IMR-90 (cell line): ENCODE measurements at regions not wholly inside any gene's neighbourhood (a gene's known extent, or its start where the extent isn't known, plus 50 kb on each side); places are given as distances from the start of the nearest gene placed in this dataset.

ENCODE experiments used
- ATAC-seq: fragments of 200-7000 bp; cut with Tn5 transposase; 2 replicates; pipeline ENCODE4 v1.9.1; 2020; ENCODE audit warnings: low read depth, mild to moderate bottlenecking, moderate library complexity
- BruUV-seq: library from RNA; stranded (reverse); fragments of 400-500 nt; replicated peaks from 2 replicates; lab custom pipeline; 2021; lab: Mats Ljungman, UMichigan
- CTCF ChIA-PET: fragments of 300-600 bp; formaldehyde crosslinking; extraction: SDS; loops from one replicate; lab custom pipeline; 2021; ENCODE audit warnings: antibody characterized with exemption; lab: Yijun Ruan, JAX
- POLR2A ChIA-PET: fragments of 300-600 bp; sonication (Branson Sonifier 250); formaldehyde crosslinking; loops from one replicate; lab custom pipeline; 2022; ENCODE audit warnings: antibody characterized with exemption; ENCODE audit not compliant: unreplicated experiment; lab: Charles Lee
- DNase-seq: peaks from one replicate; pipeline ENCODE4 v3.0.0; 2013
- H2AFZ ChIP-seq: replicated peaks from 2 replicates; pipeline ENCODE3; 2013; ENCODE audit warnings: low read length, mild to moderate bottlenecking; ENCODE audit not compliant: poor library complexity
- H2AK5ac ChIP-seq: 2 replicates; pipeline ENCODE4 v1.6.1; 2013; ENCODE audit warnings: low read depth, low read length, inconsistent platforms
- H2AK9ac ChIP-seq: replicated peaks from 2 replicates; pipeline ENCODE3; 2013; ENCODE audit warnings: mild to moderate bottlenecking, low read depth, low read length, moderate library complexity; ENCODE audit not compliant: poor library complexity
- H2BK120ac ChIP-seq: 2 replicates; pipeline ENCODE4 v1.6.1; 2013; ENCODE audit warnings: low read depth, low read length, inconsistent platforms
- H2BK15ac ChIP-seq: 3 replicates; pipeline ENCODE4 v1.6.1; 2013; ENCODE audit warnings: low read depth, low read length, inconsistent platforms
- H2BK20ac ChIP-seq: 2 replicates; pipeline ENCODE4 v1.6.1; 2013; ENCODE audit warnings: low read depth, mild to moderate bottlenecking, inconsistent platforms, low read length, moderate library complexity
- H2BK5ac ChIP-seq: 2 replicates; pipeline ENCODE4 v1.6.1; 2013; ENCODE audit warnings: mild to moderate bottlenecking, low read depth, low read length, inconsistent platforms; ENCODE audit not compliant: poor library complexity, severe bottlenecking
- H3K14ac ChIP-seq: replicated peaks from 2 replicates; pipeline ENCODE4 v1.6.1; 2013; ENCODE audit warnings: low read depth, low read length, inconsistent platforms
- H3K18ac ChIP-seq: 2 replicates; pipeline ENCODE4 v1.6.1; 2013; ENCODE audit warnings: low read depth, low read length, control low read depth
- H3K23ac ChIP-seq: 2 replicates; pipeline ENCODE4 v1.6.1; 2013; ENCODE audit warnings: low read depth, low read length, inconsistent platforms
- H3K27ac ChIP-seq: 2 replicates; pipeline ENCODE4 v1.5.1; 2013; ENCODE audit warnings: mild to moderate bottlenecking, control low read depth, low read length; ENCODE audit not compliant: insufficient read depth
- H3K27me3 ChIP-seq: 2 replicates; pipeline ENCODE4 v1.6.1; 2013; ENCODE audit warnings: low read length; ENCODE audit not compliant: control insufficient read depth, insufficient read depth
- H3K36me3 ChIP-seq: 2 replicates; pipeline ENCODE4 v1.6.1; 2013; ENCODE audit warnings: low read length, mixed read lengths; ENCODE audit not compliant: control insufficient read depth, insufficient read depth
- H3K4ac ChIP-seq: 2 replicates; pipeline ENCODE4 v1.6.1; 2013; ENCODE audit warnings: low read depth, low read length, inconsistent platforms
- H3K4me1 ChIP-seq: 2 replicates; pipeline ENCODE4 v1.6.1; 2013; ENCODE audit warnings: low read length, mixed read lengths; ENCODE audit not compliant: control insufficient read depth, insufficient read depth
- H3K4me2 ChIP-seq: 2 replicates; pipeline ENCODE4 v1.6.1; 2013; ENCODE audit warnings: low read depth, mild to moderate bottlenecking, control low read depth, low read length, moderate library complexity
- H3K4me3 ChIP-seq: 2 replicates; pipeline ENCODE4 v1.5.1; 2013; ENCODE audit warnings: low read depth, mild to moderate bottlenecking, control low read depth, low read length, moderate library complexity; ENCODE audit not compliant: insufficient read depth
- H3K56ac ChIP-seq: 2 replicates; pipeline ENCODE4 v1.6.1; 2013; ENCODE audit warnings: low read length, inconsistent platforms; ENCODE audit not compliant: insufficient read depth; ENCODE audit errors: extremely low read depth
- H3K79me1 ChIP-seq, 2 experiments: 2 replicates each; pipeline ENCODE4 v1.6.1; 2013; ENCODE audit warnings: low read length in 2 of 2, inconsistent platforms in 1 of 2, low read depth in 1 of 2
- H3K9ac ChIP-seq: 2 replicates; pipeline ENCODE4 v1.6.1; 2013; ENCODE audit warnings: low read depth, low read length, control low read depth
- H3K9me1 ChIP-seq: 2 replicates; pipeline ENCODE4 v1.6.1; 2013; ENCODE audit warnings: low read length, inconsistent platforms; ENCODE audit not compliant: insufficient read depth
- H3K9me3 ChIP-seq: 2 replicates; pipeline ENCODE4 v1.6.1; 2013; ENCODE audit warnings: low read length; ENCODE audit not compliant: control insufficient read depth, insufficient read depth
- H4K20me1 ChIP-seq: 2 replicates; pipeline ENCODE4 v1.6.1; 2013; ENCODE audit warnings: low read length, inconsistent platforms; ENCODE audit not compliant: insufficient read depth
- H4K5ac ChIP-seq: 2 replicates; pipeline ENCODE4 v1.6.1; 2013; ENCODE audit warnings: mild to moderate bottlenecking, low read depth, low read length, control low read depth
- H4K8ac ChIP-seq, 2 experiments: 2 replicates each; pipeline ENCODE4 v1.6.1; 2013; ENCODE audit warnings: low read depth in 2 of 2, low read length in 2 of 2, control low read depth in 1 of 2, inconsistent platforms in 1 of 2
- H4K91ac ChIP-seq: 2 replicates; pipeline ENCODE4 v1.6.1; 2013; ENCODE audit warnings: low read depth, low read length, inconsistent platforms; ENCODE audit not compliant: insufficient read depth
- BHLHE40 ChIP-seq: fragments of 150-350 bp; IDR thresholded peaks from 2 replicates; pipeline ENCODE4 v1.6.1; 2016; ENCODE audit warnings: mild to moderate bottlenecking, low read depth, low read length
- CEBPB ChIP-seq: IDR thresholded peaks from 2 replicates; pipeline ENCODE4 v1.6.1; 2012; ENCODE audit warnings: low read depth, low read length, improper control_type of control experiment
- CHD1 ChIP-seq: IDR thresholded peaks from 2 replicates; pipeline ENCODE4 v1.6.1; 2012; ENCODE audit warnings: low read depth, low read length, improper control_type of control experiment
- CTCF ChIP-seq: conservative IDR thresholded peaks from 2 replicates; pipeline ENCODE4 v1.5.1; 2012; ENCODE audit warnings: mild to moderate bottlenecking, low read depth, low read length, improper control_type of control experiment
- ELK1 ChIP-seq: fragments of 150-350 bp; IDR thresholded peaks from 2 replicates; pipeline ENCODE4 v1.6.1; 2016; ENCODE audit warnings: low read depth, mild to moderate bottlenecking, low read length, moderate library complexity, borderline replicate concordance
- MAZ ChIP-seq: IDR thresholded peaks from 2 replicates; pipeline ENCODE4 v1.6.1; 2012; ENCODE audit warnings: low read depth, mild to moderate bottlenecking, low read length, improper control_type of control experiment, moderate library complexity, borderline replicate concordance
- MXI1 ChIP-seq: IDR thresholded peaks from 2 replicates; pipeline ENCODE4 v1.6.1; 2012; ENCODE audit warnings: low read depth, mild to moderate bottlenecking, low read length, moderate library complexity, borderline replicate concordance
- NFE2L2 ChIP-seq: fragments of 150-350 bp; IDR thresholded peaks from 2 replicates; pipeline ENCODE4 v1.6.1; 2016; ENCODE audit warnings: low read depth, mild to moderate bottlenecking, low read length
- POLR2A ChIP-seq: IDR thresholded peaks from 2 replicates; pipeline ENCODE4 v1.6.1; 2012; ENCODE audit warnings: mild to moderate bottlenecking, low read depth, low read length
- RAD21 ChIP-seq: IDR thresholded peaks from 2 replicates; pipeline ENCODE4 v1.6.1; 2012; ENCODE audit warnings: low read length, improper control_type of control experiment
- RFX5 ChIP-seq: IDR thresholded peaks from 2 replicates; pipeline ENCODE4 v1.8.0; 2012; ENCODE audit warnings: low read depth, mild to moderate bottlenecking, low read length, moderate library complexity
- SMC3 ChIP-seq: fragments of 150-350 bp; IDR thresholded peaks from 2 replicates; pipeline ENCODE4 v1.6.1; 2016; ENCODE audit warnings: low read depth, mild to moderate bottlenecking, antibody characterized with exemption, low read length, moderate library complexity
- USF2 ChIP-seq: fragments of 150-350 bp; IDR thresholded peaks from 2 replicates; pipeline ENCODE4 v1.6.1; 2017; ENCODE audit warnings: mild to moderate bottlenecking, antibody characterized with exemption, low read length, low read depth
- WGBS, 2 experiments: methylation state at CpG; one replicate each; pipeline versions ENCODE4 v1.1.5 to v1.1.7; 2013; ENCODE audit warnings: missing lambda C conversion rate in 2 of 2; ENCODE audit not compliant: insufficient read length in 1 of 2; ENCODE audit errors: extremely low coverage in 2 of 2; 5-methylcytosine and 5-hydroxymethylcytosine counted together
- dilution Hi-C: fragments of 300-500 bp; cut with HindIII; formaldehyde crosslinking; loops from one replicate; pipeline ENCODE4 v1.14.3; 2018; ENCODE audit warnings: low sequenced_read_pairs; ENCODE audit not compliant: unreplicated experiment
- in situ Hi-C: fragments of 300-500 bp; cut with MboI; formaldehyde crosslinking; loops from 3 replicates; pipeline ENCODE4 v1.14.3; 2019; ENCODE audit warnings: low sequenced_read_pairs, inconsistent platforms, mixed read lengths
- intact Hi-C: fragments of 100-400 bp; cut with micrococcal nuclease; formaldehyde crosslinking; loops from 2 replicates; pipeline ENCODE4 v1.10.0; 2022

GRCh38 chr18:44537526-44537925 is 143.2 kb upstream of the SETBP1 start:
- POLR2A ChIA-PET: no interaction called here
- no peaks in the 10 kb centered on the region for H3K4me1 ChIP-seq

More at GRCh38 chr18:44537526-44537925, 143.2 kb upstream of the SETBP1 start:
- CTCF ChIA-PET: no interaction called here
- WGBS, 2 experiments: no CpG with 5 or more reads among the region's 2 CpGs
- Histone ChIP-seq H3K14ac (no peak overlapping the region), H3K9ac (no peak overlapping the region), H3K18ac (no peak overlapping the region), H3K23ac (no peak overlapping the region), H4K5ac (no peak overlapping the region), H2AK9ac (no peak overlapping the region), H3K27me3 (no peaks in the 10 kb centered on the region; the same call in 1 of the 2 replicates), H4K91ac (no peak overlapping the region), H3K79me1 (no peaks in the 10 kb centered on the region), H3K36me3 (no peaks in the 10 kb centered on the region), H2BK5ac (no peak overlapping the region), H4K8ac (no peak overlapping the region), H2BK120ac (no peak overlapping the region), H3K4ac (no peak overlapping the region), H3K4me3 (no peak overlapping the region), H3K9me3 (no peaks in the 10 kb centered on the region), H3K4me2 (no peak overlapping the region), H3K9me1 (no peaks in the 10 kb centered on the region), H2AFZ (no peak overlapping the region), H3K56ac (no peak overlapping the region), H3K27ac (no peak overlapping the region), H2BK15ac (no peak overlapping the region), H2BK20ac (no peak overlapping the region), H4K20me1 (no peaks in the 10 kb centered on the region), H2AK5ac (no peak overlapping the region)
- DNase-seq: peak; percentile 20
- dilution Hi-C loops: no loop called here
- TF ChIP-seq USF2 (no peak), CEBPB (no peak), NFE2L2 (no peak), CTCF (no peak), POLR2A (no peak), ELK1 (no peak), MAZ (no peak), SMC3 (no peak), CHD1 (no peak), RFX5 (no peak), RAD21 (no peak), MXI1 (no peak), BHLHE40 (no peak)
- intact Hi-C loops: no loop called here
- in situ Hi-C loops: no loop called here
- peak; percentile 49; the same call in 1 of the 2 replicates for ATAC-seq
- no TSS peak for BruUV-seq
